DND-41 (cell line): ENCODE measurements at regions not wholly inside any gene's neighbourhood (a gene's known extent, or its start where the extent isn't known, plus 50 kb on each side); places are given as distances from the start of the nearest gene placed in this dataset.

Source experiments
- ATAC-seq: fragments of 200-7000 bp; cut with Tn5 transposase; 3 replicates; pipeline ENCODE4 v1.9.1; 2021; ENCODE audit warnings: low read depth; ENCODE audit not compliant: insufficient read depth
- DNase-seq: peaks from one replicate; pipeline ENCODE4 v3.0.0-alpha.2; 2020
- H2AFZ ChIP-seq: 2 replicates; pipeline ENCODE4 v1.6.0; 2012; ENCODE audit warnings: low read depth, low read length
- H3K27ac ChIP-seq: 2 replicates; pipeline ENCODE4 v1.5.1; 2012; ENCODE audit warnings: low read length, inconsistent platforms
- H3K27me3 ChIP-seq: fragments of 200-600 bp; sonication (generic); 2 replicates; pipeline ENCODE4 v1.6.0; 2012; ENCODE audit warnings: low read length, mild to moderate bottlenecking, inconsistent platforms; ENCODE audit not compliant: insufficient read depth, poor library complexity
- H3K36me3 ChIP-seq: 2 replicates; pipeline ENCODE4 v1.5.1; 2012; ENCODE audit warnings: low read length, inconsistent platforms; ENCODE audit not compliant: insufficient read depth
- H3K4me1 ChIP-seq: 2 replicates; pipeline ENCODE4 v1.5.1; 2012; ENCODE audit warnings: mild to moderate bottlenecking, low read length; ENCODE audit not compliant: insufficient read depth
- H3K4me2 ChIP-seq: 2 replicates; pipeline ENCODE4 v1.6.0; 2012; ENCODE audit warnings: mild to moderate bottlenecking, moderate library complexity, low read length, inconsistent platforms; ENCODE audit not compliant: insufficient read depth
- H3K4me3 ChIP-seq, 2 experiments: fragments of 200-600 bp in 1 of 2; shearing (Covaris generic) in 1 of 2; 2 replicates each; pipeline ENCODE4 v1.5.1; 2012 to 2016; ENCODE audit warnings: inconsistent platforms in 2 of 2, low read length in 2 of 2, mild to moderate bottlenecking in 2 of 2, low read depth in 1 of 2, moderate library complexity in 1 of 2
- H3K79me2 ChIP-seq: 2 replicates; pipeline ENCODE4 v1.6.0; 2012; ENCODE audit warnings: low read length, inconsistent platforms; ENCODE audit not compliant: insufficient read depth
- H3K9ac ChIP-seq: 2 replicates; pipeline ENCODE4 v1.6.0; 2012; ENCODE audit warnings: low read depth, mild to moderate bottlenecking, inconsistent platforms, low read length, moderate library complexity
- H3K9me3 ChIP-seq: 2 replicates; pipeline ENCODE4 v1.5.1; 2012; ENCODE audit warnings: low read length, moderate library complexity, mild to moderate bottlenecking, inconsistent platforms; ENCODE audit not compliant: insufficient read depth, severe bottlenecking
- H4K20me1 ChIP-seq: 2 replicates; pipeline ENCODE4 v1.6.0; 2012; ENCODE audit warnings: low read length; ENCODE audit not compliant: insufficient read depth
- EZH2 ChIP-seq: IDR thresholded peaks from 3 replicates; pipeline ENCODE4 v1.6.1; 2012; ENCODE audit warnings: borderline replicate concordance, low read depth, mild to moderate bottlenecking, moderate library complexity, low read length, inconsistent platforms; ENCODE audit not compliant: severe bottlenecking
- TF ChIP-seq, protein P1 (sequence below): IDR thresholded peaks from 2 replicates; pipeline ENCODE4 v1.5.1; 2012; ENCODE audit warnings: borderline replicate concordance, low read length, moderate library complexity, mild to moderate bottlenecking; ENCODE audit not compliant: poor library complexity, severe bottlenecking; ENCODE audit errors: extremely low read depth

DNA sequence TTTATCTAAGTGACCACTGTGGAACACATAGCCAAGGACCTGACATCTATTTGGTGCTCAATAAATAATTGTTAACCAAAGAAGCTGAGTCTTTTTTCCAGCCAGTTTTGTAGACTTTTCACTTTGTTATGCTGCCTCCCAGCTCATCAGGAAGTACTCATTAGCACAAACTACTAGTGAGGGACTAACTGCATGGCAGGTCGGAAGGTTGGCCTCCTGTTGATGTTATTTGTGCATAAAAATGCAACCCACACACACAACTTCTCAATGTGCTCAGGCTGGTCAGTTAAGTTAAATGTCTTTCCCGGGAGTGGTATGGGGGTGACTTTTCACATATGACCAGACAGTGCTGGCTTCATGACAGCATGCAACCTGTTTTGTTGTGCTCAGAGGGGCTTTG is 263.0 kb upstream of the TOPAZ1 start:
- TF ChIP-seq, protein P1, sequence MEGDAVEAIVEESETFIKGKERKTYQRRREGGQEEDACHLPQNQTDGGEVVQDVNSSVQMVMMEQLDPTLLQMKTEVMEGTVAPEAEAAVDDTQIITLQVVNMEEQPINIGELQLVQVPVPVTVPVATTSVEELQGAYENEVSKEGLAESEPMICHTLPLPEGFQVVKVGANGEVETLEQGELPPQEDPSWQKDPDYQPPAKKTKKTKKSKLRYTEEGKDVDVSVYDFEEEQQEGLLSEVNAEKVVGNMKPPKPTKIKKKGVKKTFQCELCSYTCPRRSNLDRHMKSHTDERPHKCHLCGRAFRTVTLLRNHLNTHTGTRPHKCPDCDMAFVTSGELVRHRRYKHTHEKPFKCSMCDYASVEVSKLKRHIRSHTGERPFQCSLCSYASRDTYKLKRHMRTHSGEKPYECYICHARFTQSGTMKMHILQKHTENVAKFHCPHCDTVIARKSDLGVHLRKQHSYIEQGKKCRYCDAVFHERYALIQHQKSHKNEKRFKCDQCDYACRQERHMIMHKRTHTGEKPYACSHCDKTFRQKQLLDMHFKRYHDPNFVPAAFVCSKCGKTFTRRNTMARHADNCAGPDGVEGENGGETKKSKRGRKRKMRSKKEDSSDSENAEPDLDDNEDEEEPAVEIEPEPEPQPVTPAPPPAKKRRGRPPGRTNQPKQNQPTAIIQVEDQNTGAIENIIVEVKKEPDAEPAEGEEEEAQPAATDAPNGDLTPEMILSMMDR, result no peak
- TF ChIP-seq EZH2, result no peak
- no peaks in the 10 kb centered on the region for H3K36me3 ChIP-seq
- H3K4me2 ChIP-seq, result no peak overlapping the region
- H3K27me3 ChIP-seq, result peaks cover 5% of the 10 kb centered on the region
- H3K79me2 ChIP-seq, result no peaks in the 10 kb centered on the region
- DNase-seq (no peak), ATAC-seq (no peak)
- H3K4me3 ChIP-seq, result no peak overlapping the region
- no peak overlapping the region for H3K9ac ChIP-seq
- H2AFZ ChIP-seq, result no peak overlapping the region
- no peaks in the 10 kb centered on the region for H4K20me1 ChIP-seq
- peaks cover 9% of the 10 kb centered on the region for H3K9me3 ChIP-seq
- H3K4me1 ChIP-seq, result no peaks in the 10 kb centered on the region
- H3K27ac ChIP-seq, result no peak overlapping the region

DNA sequence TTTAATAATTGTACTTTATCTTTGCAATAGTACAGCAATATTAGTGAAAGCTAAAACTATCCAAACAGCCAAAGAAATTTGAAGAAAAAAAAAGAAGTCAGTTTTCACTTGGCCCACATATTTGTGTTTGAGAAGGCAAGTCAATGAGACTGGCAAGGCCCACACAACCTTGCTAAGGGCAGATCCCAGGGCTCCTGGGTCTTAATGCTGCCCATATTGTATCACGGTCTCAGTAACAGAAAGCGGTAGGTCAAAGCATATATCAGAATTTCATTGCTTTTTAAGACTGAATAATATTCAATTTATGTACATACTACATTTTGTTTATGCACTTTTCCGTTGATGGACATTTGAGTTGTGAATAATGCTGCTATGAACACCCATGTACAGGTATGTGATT is 262.0 kb upstream of the TOPAZ1 start:
- TF ChIP-seq EZH2, result no peak
- TF ChIP-seq, protein P1, result no peak

GRCh38 chr3:43994657-43995546 is 246.8 kb upstream of the TOPAZ1 start:
- Histone ChIP-seq H4K20me1 (no peaks in the 10 kb centered on the region), H3K4me3 (no peak overlapping the region), H2AFZ (no peak overlapping the region), H3K4me1 (no peaks in the 10 kb centered on the region), H3K27ac (no peak overlapping the region), H3K4me2 (no peak overlapping the region), H3K79me2 (no peaks in the 10 kb centered on the region), H3K27me3 (no peaks in the 10 kb centered on the region), H3K9ac (no peak overlapping the region), H3K36me3 (no peaks in the 10 kb centered on the region), H3K9me3 (no peaks in the 10 kb centered on the region)
- ATAC-seq (no peak), DNase-seq (no peak)
- no peak for TF ChIP-seq EZH2
- TF ChIP-seq, protein P1, result no peak

More for the DNA sequence above, 262.0 kb upstream of the TOPAZ1 start:
- H3K9ac ChIP-seq, result no peak overlapping the region
- no peaks in the 10 kb centered on the region for H3K36me3 ChIP-seq
- ATAC-seq (no peak), DNase-seq (no peak)
- no peak overlapping the region for H2AFZ ChIP-seq
- H3K27me3 ChIP-seq, result peaks cover 5% of the 10 kb centered on the region
- no peaks in the 10 kb centered on the region for H3K79me2 ChIP-seq
- no peaks in the 10 kb centered on the region for H3K4me1 ChIP-seq
- H3K27ac ChIP-seq, result no peak overlapping the region
- H3K4me3 ChIP-seq, result no peak overlapping the region
- H3K9me3 ChIP-seq, result peaks cover 9% of the 10 kb centered on the region
- no peak overlapping the region for H3K4me2 ChIP-seq
- no peaks in the 10 kb centered on the region for H4K20me1 ChIP-seq
